ENCODE measurements at regions not wholly inside any gene's neighbourhood (a gene's known extent, or its start where the extent isn't known, plus 50 kb on each side); places are given as distances from the start of the nearest gene placed in this dataset.

DNA sequence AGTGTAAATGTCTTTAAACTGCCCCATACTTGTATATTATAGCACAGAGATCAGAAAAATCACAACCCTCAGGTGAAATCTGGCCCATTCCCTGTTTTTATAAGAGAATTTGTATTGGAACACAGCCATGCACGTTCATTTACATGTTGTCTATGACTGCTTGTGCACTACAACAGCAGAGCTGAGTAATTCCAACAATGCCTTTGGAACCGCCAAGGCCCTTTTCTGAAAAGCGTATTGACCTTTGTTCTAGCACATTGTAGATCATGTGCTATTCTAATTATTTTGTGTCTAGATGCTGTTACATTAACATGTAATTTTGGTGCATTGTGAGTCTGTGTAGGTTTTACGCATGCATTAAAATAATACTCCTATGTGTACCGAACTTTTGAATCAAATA lies 339.6 kb downstream of the CHRM3 start:
- intact Hi-C loops (cut with micrococcal nuclease): no loop called here

DNA sequence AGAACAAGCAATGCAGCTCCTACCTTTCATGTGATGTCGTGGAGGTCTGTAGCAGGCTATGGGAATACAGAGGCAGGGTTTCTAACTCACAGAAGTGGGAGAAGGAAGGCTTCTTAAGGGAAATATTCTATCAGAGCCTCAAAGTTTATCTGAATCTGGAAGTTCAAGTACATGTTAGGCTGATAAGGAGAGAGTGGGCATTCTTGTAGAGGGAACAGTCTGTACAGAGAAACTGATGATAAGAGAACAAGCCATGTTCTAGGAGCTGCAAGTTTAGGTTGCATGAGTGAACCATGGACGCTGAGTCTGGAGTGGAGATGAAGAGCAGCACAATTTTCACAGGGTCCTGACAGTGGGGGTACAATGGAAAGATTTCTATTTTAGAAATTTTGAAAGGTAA lies 344.0 kb downstream of the CHRM3 start:
- intact Hi-C loops (cut with micrococcal nuclease): no loop called here

DNA sequence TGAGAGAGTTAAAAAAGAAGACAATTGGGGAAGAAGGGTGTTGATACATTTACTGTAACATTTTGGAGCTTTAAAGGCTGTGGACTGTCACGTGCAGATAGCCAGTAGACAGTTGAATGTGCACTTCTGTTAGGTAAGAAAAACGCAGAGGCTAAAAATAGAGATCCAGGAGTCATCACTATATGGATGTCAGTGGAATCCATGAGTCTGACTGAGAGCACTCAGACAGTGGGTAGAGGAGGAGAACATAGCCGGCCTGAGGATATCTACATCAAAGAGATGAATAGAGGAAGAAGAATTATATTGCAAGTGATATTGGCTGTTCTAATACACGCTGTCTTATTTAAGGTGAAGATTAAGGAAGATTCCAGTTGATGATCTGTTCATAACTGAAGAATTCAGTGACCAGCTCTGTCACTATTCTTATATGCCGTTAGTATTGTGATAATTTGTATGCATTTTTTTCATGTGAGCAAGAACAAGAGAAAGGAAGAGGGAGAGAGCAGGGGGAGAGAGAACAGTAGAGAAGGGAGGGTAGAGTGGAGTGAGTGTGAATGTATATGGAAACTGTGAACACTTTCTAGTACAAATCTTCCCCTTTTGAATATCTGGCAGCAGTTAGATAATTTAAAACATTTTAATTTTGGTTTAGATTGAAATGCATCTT lies 344.8 kb downstream of the CHRM3 start:
- intact Hi-C loops (cut with micrococcal nuclease): no loop called here

DNA sequence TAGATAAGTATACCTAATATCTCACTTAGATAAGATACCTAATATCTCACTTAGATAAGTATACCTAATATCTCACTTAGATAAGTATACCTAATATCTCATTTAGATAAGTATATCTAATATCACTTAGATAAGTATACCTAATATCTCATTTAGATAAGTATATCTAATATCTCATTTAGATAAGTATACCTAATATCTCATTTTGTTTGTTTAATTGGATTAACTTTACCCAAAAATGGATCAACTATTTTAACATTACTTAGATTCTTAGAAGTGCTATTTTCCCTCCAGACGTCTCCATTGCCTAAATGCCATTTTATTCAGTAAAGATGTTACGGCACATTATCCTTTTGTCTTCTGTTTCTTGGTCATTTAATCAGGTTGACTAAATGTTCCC lies 346.4 kb downstream of the CHRM3 start:
- intact Hi-C loops (cut with micrococcal nuclease): no loop called here

DNA sequence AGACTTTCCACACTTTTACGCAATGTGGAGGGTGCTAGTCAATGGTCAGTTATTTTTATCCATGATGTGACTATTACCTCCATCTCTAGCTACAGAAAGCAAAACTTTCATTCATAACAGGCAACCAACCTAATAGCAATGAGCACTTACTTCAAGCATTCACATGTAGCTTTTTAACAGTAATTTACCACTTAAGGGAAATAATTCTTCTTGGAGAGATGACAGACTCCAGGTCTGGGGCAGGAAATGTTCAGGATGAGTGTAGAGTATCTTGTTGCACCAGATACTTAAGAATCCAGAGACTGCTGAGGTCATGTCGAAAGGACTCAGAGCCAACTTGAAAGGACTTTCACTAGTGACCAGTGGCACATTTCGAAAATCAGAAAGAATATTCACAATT lies 347.6 kb downstream of the CHRM3 start:
- intact Hi-C loops (cut with micrococcal nuclease): loop anchor here (2.0 kb wide), 1 partner anchor 13 kb away; no protein-coding TSS in a partner anchor

DNA sequence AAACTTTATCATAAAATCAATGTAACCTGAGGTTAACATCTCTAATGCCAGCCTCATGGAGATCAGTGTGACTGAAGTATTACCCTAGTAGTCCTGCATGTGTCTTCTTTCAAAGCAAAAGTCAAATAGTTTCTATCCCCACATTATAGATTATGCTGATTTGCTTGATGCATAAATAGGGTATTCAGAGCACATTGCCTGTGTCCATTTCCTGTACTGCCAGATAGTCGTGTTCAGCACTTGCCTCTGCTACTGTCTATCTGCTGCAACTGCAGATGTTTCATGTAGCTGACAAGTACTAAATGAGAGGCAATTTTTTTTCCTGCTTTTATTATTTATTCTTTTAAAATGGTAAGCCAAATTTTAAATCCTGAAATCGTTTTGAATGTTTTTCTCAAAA lies 348.7 kb downstream of the CHRM3 start:
- intact Hi-C loops (cut with micrococcal nuclease): loop anchor here (2.0 kb wide), 1 partner anchor 14 kb away; no protein-coding TSS in a partner anchor

DNA sequence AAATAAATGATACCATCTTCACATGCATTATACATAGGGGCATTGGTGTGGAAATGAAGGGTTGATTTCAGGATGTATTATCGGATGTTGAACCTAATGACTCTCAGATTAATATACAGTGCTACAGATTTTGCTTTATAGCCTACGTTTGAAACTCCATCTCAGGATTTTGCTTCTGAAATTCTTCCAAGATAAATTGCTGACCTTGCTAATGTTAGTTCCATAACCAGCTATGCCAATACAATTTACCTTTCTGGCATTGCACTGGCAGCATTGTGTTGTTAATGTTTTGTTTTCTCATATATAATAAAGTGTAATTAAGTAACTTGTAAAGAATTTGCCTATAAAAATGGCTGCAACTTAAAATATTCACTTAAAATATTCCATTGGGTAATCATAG lies 350.1 kb downstream of the CHRM3 start:
- intact Hi-C loops (cut with micrococcal nuclease): no loop called here

DNA sequence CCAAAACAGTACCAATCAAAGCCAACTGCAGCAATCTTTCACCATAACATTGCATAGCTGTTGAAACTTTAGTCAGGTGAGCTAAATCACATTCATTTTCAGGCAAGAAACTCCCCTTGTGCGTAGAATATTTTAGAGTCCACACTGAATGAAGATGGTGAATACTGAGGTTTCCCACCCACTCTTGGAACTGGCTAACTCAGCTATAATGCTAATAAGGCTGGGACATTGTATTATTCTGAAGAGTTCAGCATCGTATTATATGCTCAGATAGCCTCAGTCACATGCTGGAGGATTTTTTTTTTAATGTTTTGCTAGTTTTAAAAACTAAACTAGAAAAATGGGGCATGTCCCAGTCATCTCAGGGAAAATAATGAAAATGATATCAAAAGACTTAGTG lies 352.3 kb upstream of the FMN2 start:
- intact Hi-C loops (cut with micrococcal nuclease): no loop called here

DNA sequence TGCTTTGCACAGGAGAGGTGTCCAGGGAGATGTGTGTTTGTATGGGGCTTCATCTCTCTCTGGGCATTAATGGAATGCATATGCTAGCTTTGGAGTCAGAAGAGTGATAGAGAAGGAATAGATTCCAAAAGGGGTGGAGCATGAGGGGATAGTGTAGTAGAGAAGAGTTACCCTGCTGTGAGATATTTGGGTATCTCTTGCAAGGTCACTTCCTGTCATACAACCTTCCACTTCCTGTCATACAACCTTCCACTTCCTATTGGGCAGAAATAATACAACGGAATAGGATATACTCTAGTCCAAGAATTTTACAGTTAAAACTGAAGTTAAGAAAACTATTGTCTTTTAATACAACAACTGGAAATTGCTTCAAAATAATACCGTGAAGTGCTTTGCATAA lies 351.8 kb upstream of the FMN2 start:
- intact Hi-C loops (cut with micrococcal nuclease): no loop called here

DNA sequence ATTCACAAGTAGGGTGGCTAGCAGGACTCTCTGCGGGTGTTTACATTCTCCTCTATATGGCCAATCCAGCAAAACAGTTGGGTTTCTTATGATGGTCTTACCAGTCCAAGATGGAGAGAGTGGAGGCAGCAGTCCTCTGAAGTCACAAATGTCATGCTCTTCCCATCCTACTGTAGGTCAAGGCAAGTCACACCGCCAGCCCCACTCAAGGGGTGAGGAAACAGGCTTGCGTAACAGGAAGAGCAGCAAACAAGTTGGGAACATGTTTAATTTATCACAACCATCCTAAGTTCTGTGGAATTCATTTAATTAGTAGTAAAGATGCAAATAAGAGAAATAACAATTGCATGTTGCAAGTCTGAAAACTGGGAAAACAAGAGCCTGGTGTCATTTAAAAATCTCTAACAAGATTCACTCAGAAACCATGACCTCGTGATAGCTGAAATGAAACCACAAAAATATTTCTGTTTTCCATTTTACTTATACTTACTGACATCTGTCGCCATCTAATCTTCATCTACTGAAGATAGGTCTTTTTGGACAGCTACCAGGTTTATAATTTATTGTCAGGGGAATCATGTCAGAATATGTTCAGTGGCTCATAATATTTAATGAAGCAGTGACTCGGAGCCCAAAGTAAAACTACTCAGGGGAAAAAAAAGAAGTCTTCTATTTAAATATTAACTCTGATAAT lies 349.1 kb upstream of the FMN2 start:
- intact Hi-C loops (cut with micrococcal nuclease): no loop called here

DNA sequence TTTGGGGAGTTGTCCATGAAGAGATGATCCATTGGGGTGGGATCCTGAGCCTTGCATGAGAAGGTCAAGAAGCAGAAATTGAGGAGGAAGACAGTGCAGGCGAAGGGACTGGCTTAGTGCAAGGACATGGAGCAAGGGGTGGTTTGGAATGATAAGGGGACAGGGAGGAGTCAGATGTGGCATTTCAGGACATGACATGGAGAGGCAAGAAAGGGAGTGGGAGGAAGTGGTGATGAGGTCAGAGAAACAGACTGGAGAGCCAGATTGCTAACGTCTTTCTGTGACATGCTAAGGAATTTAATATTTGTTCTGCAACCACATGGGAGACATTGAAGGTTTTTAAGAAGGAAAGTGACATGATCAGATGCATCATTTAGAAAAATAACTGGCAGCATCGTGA lies 346.8 kb upstream of the FMN2 start:
- intact Hi-C loops (cut with micrococcal nuclease): no loop called here

DNA sequence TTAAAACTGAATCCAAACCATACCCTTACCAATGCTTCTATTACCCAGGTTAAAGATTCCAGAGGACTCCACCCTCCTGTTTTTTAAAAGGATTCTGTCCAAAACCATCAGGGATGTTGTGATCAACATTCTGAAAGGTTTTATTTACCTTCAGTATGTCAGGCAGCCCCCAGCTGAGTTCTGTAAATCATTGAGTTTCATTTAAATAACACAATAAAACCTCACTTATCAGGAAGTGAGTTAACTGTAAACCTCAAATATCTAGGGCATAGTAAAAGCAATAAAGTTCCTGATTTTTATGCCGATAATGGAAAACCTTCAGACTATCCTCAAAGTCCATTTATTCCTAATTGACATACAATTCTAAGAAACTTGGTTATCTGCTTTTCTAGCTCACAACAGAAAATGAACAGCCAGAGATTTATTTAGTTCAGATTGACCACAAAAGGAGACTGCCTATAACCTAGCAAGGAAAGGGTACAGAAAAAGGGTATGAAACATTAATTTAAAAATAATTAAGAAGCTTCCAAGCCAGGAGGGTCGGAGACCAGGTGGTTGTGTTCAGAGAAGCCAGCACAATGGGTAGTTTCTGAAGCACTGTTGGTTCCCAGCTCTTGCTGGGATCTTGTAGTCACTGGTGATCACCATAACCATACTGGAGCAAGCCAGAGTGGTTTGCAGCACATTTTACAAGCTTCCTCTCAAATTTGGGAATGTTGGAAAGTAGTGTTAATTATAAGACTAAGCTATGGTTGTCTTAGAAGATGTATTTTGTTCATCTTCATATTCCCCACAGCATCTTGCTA lies 336.4 kb upstream of the FMN2 start:
- intact Hi-C loops (cut with micrococcal nuclease): no loop called here

DNA sequence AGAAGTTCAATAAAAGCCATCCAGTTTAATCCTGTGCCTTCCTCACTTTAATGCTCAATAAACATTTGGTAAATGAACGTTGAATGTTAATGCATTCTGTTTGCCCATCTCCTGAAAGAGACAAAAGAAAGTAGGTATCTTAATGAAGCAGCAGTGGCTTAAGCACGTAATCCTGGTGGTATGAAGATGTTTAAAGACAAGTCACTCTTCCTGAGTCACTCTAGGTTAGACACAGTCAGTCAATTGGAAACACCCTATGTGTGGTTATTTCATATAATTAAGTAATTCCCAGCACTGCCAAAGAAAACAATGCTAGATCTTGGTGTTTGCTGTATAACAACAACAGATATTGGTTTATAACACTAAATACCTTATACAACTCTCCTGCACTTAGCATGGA lies 334.0 kb upstream of the FMN2 start:
- intact Hi-C loops (cut with micrococcal nuclease): no loop called here

DNA sequence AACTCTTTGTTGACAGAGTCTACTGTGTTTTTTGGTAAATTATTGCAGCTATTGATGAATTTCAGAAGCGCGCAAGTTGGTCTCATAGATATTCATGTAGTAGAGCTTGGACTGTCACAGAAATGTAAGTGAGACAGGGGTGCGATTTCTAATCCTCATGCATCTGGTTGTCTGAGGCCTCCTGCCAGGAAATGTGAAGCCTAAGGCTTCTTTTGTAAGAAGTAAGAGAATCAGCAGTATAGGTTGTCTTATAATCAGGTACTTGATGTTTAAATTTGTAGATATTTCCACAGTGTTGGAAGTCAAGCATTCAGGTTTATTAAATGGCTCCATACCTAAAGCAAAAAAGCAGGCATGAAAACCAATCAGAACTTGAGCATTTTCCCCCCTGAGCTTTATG lies 332.9 kb upstream of the FMN2 start:
- intact Hi-C loops (cut with micrococcal nuclease): no loop called here

DNA sequence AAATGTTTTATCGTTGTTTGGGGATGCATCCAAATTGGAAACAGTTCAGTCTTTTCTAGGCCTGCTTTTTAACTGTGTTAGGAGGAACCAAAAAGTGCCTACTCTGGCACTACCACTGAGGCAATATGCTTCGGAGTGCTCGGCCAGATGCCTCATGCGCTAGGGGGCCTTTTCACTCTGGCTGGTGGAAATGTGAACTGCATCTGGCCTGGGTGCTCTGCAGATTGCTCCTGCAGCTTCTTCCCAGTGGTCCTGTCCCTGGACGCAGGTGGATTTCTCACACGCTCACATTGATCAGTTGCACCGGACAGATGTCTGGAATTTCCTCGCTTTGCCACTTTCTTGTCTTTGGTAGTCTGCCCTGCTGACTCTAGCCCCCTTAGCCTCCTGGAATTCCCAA lies 330.2 kb upstream of the FMN2 start:
- intact Hi-C loops (cut with micrococcal nuclease): no loop called here

DNA sequence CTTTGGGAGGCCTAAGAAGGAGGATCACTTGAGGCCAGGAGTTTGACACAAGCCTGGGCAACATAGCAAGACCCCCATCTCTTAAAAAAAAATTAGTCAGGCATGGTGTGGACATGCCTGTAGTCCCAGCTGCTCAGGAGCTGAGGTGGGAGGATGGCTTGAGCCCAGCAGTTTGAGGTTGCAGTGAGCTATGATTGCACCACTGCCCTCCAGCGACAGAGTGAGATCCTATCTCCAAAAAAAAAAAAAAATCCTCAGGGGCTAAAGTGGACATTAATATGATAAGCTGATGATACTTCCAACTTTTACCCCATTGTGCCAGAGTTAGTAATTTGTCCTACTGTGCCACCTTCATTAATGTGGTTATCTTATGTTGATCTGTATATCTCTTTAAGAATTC lies 327.8 kb upstream of the FMN2 start:
- intact Hi-C loops (cut with micrococcal nuclease): no loop called here

DNA sequence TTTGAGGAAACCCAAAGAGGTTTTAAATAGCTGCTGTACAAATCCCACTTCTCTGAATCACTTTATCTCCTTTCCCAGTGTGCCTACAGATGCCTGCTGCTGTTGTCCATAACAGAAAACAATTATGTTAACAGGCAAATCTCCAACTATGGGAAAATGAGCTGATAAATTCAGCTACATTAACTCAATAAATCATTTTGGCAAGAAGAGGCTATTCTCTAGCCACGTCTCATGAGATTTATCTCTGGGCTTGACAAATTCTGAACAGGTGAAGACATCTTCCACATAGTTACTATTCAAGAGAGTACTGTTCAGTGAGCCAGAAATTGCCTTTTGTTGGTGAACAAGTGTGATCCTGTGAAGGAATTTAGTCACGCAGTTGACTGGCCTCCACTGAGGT lies 327.1 kb upstream of the FMN2 start:
- intact Hi-C loops (cut with micrococcal nuclease): no loop called here

DNA sequence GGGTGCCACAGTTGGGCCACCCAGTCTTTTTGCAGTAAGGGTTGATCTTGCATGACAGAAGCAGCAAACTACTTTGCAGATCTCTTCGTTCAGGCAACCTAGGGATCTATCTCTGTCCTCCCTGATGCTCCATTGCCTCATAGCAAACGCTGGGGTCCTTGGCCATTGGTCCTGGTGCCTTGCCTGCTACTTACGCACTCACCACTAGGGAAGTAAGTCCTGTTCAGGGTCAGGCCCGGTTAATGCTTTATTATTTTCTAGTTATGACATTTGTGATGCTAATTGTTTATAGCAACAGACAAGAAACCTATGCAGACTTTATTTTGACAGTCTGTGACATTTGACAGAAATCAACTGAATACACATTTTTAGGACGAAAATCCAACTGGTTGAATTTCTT lies 326.5 kb upstream of the FMN2 start:
- intact Hi-C loops (cut with micrococcal nuclease): no loop called here

DNA sequence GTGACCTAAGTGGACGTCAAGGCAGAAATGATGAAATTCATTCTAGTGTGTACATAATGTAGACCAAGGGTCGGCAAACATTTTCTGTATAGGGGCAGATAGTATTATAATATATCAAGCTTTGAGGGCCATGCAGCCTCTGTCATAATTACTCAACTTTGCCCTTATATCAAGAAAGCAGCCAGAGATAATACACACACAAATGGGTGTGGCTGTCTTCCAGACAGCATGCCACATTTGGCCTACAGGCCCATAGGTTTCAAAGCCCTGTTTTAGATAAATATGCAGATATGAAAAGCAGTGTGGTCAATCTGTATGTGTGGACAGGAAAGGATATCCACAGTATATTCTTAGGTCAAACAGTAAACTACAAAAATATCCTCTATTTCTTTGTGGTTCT lies 320.1 kb upstream of the FMN2 start:
- intact Hi-C loops (cut with micrococcal nuclease): no loop called here

DNA sequence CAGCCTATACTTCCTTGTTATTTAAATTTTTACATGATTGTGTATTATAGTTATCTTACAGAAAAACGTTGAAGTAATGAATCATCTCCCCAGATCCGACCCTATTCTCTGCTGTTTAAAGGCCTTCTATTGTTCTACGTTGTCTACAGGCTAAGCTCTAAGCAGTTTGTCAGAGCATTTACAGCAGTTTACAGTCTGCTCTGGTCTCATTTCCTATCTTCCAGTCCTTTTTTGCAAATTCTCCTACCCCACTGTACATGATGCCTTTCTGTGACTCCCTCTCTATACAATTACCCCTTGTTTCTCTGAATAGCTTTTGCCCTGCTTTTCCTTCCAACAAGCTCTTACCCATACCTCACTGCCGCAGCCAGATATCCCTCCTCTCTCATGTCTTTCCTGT lies 319.2 kb upstream of the FMN2 start:
- intact Hi-C loops (cut with micrococcal nuclease): no loop called here

DNA sequence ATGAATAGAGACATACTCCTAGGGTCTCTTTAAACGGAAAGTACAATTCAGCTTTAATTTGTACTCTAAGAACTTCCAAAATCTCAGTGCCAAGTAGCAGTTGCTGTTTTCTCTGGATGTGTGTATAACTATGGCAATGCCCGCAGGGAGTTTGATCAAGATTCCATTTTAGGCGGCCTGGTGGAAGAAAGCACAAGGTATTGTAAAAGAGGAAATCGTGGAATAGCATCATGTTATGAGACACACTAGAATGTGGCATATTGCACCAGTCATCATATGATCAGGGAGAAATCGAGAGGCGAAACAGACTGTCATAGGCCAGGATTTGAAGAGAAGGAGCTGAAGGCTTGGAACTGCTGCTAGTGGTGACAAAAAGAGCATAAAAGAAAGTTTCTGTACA lies 316.2 kb upstream of the FMN2 start:
- intact Hi-C loops (cut with micrococcal nuclease): no loop called here

DNA sequence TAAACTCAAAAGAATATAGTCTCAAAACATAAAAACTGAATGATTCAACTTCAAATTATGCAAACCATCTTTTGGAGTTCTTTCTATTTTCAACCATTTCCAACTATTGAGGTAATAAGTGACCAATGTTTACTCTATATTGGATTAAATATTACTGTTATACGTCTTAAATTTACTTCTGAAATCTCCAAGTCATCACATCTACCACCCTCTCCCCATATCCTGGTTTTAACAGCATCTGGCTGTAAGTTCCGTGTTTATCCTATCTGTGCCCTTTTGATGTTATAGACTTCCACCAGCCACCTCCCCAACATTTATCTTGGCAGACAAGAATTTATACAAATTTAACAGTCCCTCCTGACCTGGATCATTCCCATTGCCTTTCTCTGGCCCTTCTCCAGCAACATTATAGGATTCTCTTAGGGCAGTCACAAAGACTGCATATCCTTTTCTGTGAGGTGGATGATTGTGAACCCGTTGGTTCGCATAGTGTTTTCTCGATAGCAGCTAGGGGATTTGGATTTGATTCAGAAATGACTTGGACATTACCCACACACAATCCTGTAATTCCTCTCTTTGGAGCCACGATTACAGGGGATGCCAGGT lies 313.4 kb upstream of the FMN2 start:
- intact Hi-C loops (cut with micrococcal nuclease): no loop called here
